IPS DF 4.7 (cell line): ENCODE measurements at regions not wholly inside any gene's neighbourhood (a gene's known extent, or its start where the extent isn't known, plus 50 kb on each side); places are given as distances from the start of the nearest gene placed in this dataset.

Source experiments
- DNase-seq: peaks from one replicate; pipeline ENCODE4 v3.0.0-alpha.2; 2013; ENCODE audit warnings: low spot score; ENCODE audit errors: extremely low read depth

GRCh38 chr6:80566361-80566760, 459.9 kb downstream of the BCKDHB start:
- no peak for DNase-seq

- no peak for DNase-seq
Observed at GRCh38 chr6:80553071-80553740, 446.7 kb downstream of the BCKDHB start.

- DNase-seq = no peak
Observed at GRCh38 chr6:80550748-80551147, 444.3 kb downstream of the BCKDHB start.

- DNase-seq = no peak
Observed at GRCh38 chr6:80550281-80550680, 443.8 kb downstream of the BCKDHB start.

GRCh38 chr6:80548532-80548931, 442.1 kb downstream of the BCKDHB start:
- no peak for DNase-seq

GRCh38 chr6:80547827-80548226, 441.4 kb downstream of the BCKDHB start:
- no peak for DNase-seq

- no peak for DNase-seq
Observed at GRCh38 chr6:80544976-80545722, 438.7 kb downstream of the BCKDHB start.

- DNase-seq = no peak
Observed at GRCh38 chr6:80544555-80544954, 438.1 kb downstream of the BCKDHB start.

GRCh38 chr6:80543598-80544222, 437.2 kb downstream of the BCKDHB start:
- DNase-seq = no peak

- no peak for DNase-seq
Observed at GRCh38 chr6:80543151-80543550, 436.7 kb downstream of the BCKDHB start.

GRCh38 chr6:80541886-80542285, 435.4 kb downstream of the BCKDHB start:
- DNase-seq = no peak

- DNase-seq = no peak
Observed at GRCh38 chr6:80541181-80541580, 434.7 kb downstream of the BCKDHB start.

GRCh38 chr6:80540700-80541099, 434.2 kb downstream of the BCKDHB start:
- DNase-seq = no peak

- DNase-seq = no peak
Observed at GRCh38 chr6:80537118-80537972, 430.9 kb downstream of the BCKDHB start.

GRCh38 chr6:80535914-80536565, 429.6 kb downstream of the BCKDHB start:
- DNase-seq = no peak

- no peak for DNase-seq
Observed at GRCh38 chr6:80531681-80532619, 425.5 kb downstream of the BCKDHB start.

GRCh38 chr6:80530103-80530502, 423.6 kb downstream of the BCKDHB start:
- no peak for DNase-seq

- no peak for DNase-seq
Observed at GRCh38 chr6:80528115-80528514, 421.6 kb downstream of the BCKDHB start.

GRCh38 chr6:80527552-80528052, 421.1 kb downstream of the BCKDHB start:
- DNase-seq = no peak

GRCh38 chr6:80523531-80523997, 417.1 kb downstream of the BCKDHB start:
- DNase-seq = peak; percentile 53
